GM18907 (cell line): ENCODE measurements at regions not wholly inside any gene's neighbourhood (a gene's known extent, or its start where the extent isn't known, plus 50 kb on each side); places are given as distances from the start of the nearest gene placed in this dataset.
"Not testable (repeated sequence)": the region's sequence is repeated elsewhere in the genome, so short reads cannot be mapped to it uniquely, and the experiment has no call there.

ENCODE experiments used
- ATAC-seq: cut with Tn5 transposase; IDR thresholded peaks from one replicate; pipeline ENCODE4 v1.9.1; 2021; ENCODE audit warnings: mild to moderate bottlenecking, moderate library complexity; ENCODE audit not compliant: unreplicated experiment

DNA sequence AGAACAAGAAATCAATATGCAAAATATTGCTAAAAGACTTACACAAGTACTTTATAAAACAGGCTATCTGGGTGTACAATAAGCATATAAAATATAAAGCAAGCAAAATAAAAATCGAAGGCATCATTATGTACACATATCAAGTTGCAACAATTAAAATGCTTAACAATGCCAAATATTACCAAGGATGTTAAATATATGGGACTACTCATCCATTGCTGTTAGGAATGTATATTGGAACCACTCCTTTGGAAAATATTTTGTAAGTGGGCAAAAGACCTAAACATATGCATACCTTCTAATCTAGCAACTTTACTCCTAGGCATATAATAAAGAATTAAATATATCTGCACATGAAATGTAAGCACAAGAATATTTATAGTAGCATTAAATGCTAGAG, 632.6 kb upstream of the COX7C start:
- no peak for ATAC-seq

GRCh38 chr5:85990998-85991397, 626.7 kb upstream of the COX7C start:
- ATAC-seq: no peak

GRCh38 chr5:85994653-85995052, 623.1 kb upstream of the COX7C start:
- not testable (repeated sequence) for ATAC-seq

DNA sequence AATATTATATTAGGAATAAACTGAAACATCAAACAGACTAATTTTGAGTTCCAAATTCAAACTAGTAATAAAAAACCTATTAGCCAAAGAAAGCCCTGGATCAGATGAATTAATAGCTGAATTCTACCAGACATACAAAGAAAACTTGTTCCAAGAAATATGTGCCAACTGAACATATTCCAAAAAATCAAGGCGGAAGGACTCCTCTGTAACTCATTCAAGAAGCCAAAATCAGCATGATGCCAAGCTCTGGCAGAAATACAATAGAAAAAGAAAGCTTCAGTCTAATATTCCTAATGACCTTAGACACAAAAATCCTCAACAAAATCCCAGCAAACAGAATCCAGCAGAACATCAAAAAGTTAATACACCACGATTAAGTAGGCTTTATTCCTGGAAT, 619.1 kb upstream of the COX7C start:
- no peak for ATAC-seq

DNA sequence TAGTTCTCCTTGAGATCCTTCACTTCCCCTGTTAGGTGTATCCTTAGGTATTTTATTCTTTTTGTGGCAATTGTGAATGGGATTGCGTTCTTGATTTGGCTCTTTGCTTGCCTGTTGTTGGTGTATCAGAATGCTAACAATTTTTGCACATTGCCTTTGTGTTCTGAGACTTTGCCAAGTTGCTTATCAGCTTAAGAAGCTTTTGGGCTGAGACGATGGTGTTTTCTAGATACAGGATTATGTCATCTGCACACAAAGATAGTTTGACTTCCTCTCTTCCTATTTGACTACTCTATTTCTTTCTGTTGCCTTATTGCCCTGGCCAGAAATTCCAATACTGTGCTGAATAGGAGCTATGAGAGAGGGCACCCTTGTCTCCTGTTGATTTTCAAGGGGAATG, 609.4 kb upstream of the COX7C start:
- ATAC-seq: no peak

- no peak for ATAC-seq
Observed at GRCh38 chr5:86008704-86009103, 609.0 kb upstream of the COX7C start.

GRCh38 chr5:86011937-86012336, 605.8 kb upstream of the COX7C start:
- ATAC-seq: no peak

DNA sequence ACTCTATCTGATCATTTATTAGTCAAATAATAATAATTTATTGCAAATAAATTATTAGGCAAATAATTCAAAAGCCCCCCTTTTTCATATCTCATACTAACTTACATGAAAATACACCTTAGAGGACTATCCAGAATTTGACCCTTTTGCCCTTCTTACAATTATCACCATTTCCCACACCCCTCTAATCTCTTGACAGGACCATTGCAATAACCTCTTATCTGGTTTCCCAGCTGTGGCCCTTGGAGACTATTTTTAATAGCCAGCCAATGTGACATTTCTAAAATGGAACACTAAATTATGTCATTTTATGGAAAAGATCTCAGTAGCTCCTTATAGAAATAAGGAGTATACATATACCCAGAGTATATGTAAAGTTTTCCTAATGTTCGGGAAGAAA, 588.4 kb upstream of the COX7C start:
- ATAC-seq: no peak

GRCh38 chr5:86030753-86031152, 587.0 kb upstream of the COX7C start:
- no peak for ATAC-seq

DNA sequence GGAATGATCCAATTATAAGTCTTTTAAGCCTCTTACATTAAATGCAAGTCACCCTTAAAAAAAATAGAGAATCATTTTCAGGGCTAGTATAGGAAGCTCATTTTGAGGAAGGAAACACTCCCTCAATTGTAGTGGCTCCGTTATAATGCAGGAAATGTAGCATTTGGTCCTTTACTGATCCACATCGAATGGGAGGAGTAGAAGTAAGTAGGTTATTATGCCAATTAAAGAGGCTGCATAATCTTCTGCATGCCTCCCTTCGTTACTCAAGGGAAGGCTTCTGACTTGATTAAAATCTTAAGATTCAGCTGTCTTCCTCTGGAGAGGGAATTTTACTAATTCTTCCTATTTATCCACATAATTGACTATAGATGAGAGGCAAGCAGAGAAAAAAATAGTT, 579.2 kb upstream of the COX7C start:
- no peak for ATAC-seq

- no peak for ATAC-seq
Observed at GRCh38 chr5:86039351-86039750, 578.4 kb upstream of the COX7C start.

DNA sequence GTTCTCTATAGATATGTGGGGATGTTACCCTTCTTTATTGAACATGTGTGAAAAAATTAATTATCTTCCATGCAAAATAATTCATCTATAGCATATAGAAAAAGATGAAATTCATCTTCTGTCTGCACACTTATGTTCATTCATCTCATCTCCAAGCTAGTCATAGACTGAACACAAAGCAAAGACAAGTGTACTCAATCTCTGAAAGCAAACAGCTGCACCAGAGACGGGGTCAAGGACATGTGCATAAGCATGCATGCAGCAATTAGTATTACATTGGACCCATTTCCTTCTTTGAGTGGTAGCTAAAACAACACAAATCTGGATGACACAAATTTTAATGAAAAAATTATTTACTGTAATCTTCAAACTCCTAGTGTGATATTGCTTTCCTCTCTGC, 547.0 kb upstream of the COX7C start:
- ATAC-seq: no peak

GRCh38 chr5:86074297-86074696, 543.4 kb upstream of the COX7C start:
- no peak for ATAC-seq

DNA sequence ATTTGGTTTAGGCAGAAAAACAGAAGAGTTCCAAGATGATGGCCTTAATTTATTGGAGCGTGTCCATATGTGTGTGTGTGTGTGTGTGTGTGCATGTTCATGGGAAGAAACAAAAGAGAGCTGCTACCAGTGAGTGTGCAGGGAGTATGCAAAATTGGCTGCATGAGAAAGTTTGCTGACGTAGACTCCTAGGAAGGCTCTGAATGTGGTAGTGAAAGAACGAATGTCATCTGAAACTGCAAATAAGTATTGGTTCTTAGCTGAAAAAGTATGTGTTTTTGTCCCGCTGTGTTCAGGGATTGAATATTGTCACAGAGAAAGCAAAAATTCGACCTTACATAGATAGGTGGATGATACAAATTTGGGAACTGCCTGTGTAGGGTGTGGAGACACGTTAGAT, 542.6 kb upstream of the COX7C start:
- ATAC-seq: no peak

DNA sequence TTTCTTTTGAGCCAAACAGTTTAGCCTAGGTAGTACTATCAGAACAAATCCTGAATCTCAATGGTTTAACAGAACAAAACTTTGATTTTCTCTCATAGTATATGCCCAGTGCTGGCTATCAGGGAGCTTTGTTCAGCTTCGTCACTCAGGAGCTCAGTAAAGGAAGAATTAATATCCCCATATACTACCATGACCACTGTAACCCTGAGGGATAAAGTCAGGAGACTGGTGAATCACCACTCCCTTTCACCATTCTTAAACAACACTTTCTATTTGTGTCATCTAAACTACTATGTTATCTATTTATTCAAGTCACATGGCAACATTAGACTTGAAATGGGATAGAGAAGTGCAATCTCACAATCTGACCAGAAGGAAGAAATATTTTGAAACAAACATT, 522.6 kb upstream of the COX7C start:
- no peak for ATAC-seq

DNA sequence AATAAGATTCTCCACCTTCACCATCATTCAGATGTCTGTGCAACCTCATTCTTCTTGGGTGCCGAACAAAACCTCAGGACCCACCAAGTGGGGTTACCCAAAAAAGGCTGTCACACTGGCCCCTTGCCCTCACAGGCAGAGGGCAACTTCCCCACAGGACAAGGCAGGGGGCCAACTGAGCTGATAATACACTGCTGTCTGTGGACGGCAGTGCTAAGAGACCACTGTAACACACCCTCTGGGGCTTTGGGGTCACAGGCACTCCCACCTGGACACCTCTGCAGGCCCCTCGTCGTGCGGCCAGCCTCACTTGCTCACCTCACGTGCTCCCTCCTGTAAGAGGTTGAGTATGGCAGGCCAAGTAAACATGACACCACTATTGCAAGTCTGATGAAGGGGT, 515.8 kb upstream of the COX7C start:
- no peak for ATAC-seq

- no peak for ATAC-seq
Observed at GRCh38 chr5:86108825-86109224, 508.9 kb upstream of the COX7C start.

GRCh38 chr5:86112249-86112648, 505.5 kb upstream of the COX7C start:
- no peak for ATAC-seq

- no peak for ATAC-seq
Observed at GRCh38 chr5:86115164-86115563, 502.6 kb upstream of the COX7C start.

- no peak for ATAC-seq
Observed at GRCh38 chr5:86118542-86118941, 499.2 kb upstream of the COX7C start.

GRCh38 chr5:86124333-86124732, 493.4 kb upstream of the COX7C start:
- ATAC-seq: no peak

GRCh38 chr5:86125731-86126601, 491.8 kb upstream of the COX7C start:
- ATAC-seq: no peak

GRCh38 chr5:86127696-86128095, 490.0 kb upstream of the COX7C start:
- ATAC-seq: no peak
